IPS-18c (cell line): ENCODE measurements at regions not wholly inside any gene's neighbourhood (a gene's known extent, or its start where the extent isn't known, plus 50 kb on each side); places are given as distances from the start of the nearest gene placed in this dataset.
A peak's percentile ranks its signal among the peaks of the same experiment; 100 is the strongest.
"Not testable (repeated sequence)": the region's sequence is repeated elsewhere in the genome, so short reads cannot be mapped to it uniquely, and the experiment has no call there.

Experiments used
- H3K4me3 ChIP-seq: 2 replicates; pipeline ENCODE4 v1.7.0; 2013; ENCODE audit warnings: low read depth, mild to moderate bottlenecking, low read length, moderate library complexity; ENCODE audit not compliant: insufficient read depth
- H3K9me3 ChIP-seq: one replicate; pipeline ENCODE4 v1.6.1; 2013; ENCODE audit warnings: mild to moderate bottlenecking, low read length, moderate library complexity; ENCODE audit not compliant: control insufficient read depth, insufficient read depth

DNA sequence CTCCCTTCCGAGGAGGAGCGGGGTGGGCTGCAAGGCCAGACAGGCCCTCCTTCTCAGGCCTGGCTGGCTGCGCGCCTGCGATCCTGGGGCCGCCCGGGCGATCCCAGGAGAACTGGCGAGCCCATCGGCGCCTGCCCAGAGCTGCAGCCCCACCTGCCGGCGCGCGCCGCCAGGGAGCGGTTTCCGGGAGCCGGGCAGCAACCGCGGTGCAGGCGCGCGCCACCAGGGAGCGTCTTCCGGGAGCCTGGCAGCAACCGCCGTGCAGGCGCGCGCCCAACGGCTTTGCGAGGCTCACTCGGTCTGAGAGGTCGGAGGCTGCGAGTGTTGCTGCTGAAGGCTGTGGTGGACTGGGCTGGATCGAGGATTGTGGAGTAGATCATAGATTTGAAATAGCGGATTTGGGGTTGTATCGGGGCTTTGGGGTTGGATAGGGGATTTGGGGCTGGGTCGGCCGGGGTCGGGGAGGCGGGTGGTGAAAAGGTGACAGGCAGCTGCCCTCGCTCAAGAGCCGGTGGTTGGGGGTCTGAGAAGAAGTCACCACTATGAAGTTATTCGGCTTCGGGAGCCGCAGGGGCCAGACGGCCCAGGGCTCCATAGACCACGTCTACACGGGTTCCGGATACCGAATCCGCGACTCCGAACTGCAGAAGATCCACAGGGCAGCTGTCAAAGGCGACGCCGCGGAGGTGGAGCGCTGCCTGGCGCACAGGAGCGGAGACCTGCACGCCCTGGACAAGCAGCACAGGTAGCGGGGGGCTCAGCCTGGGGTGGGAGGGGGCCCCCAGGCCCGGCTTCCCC, 668.9 kb downstream of the SPATA31A6 start:
- not testable (repeated sequence) for H3K9me3 ChIP-seq
- H3K4me3 ChIP-seq = peak overlapping the region; percentile 43

DNA sequence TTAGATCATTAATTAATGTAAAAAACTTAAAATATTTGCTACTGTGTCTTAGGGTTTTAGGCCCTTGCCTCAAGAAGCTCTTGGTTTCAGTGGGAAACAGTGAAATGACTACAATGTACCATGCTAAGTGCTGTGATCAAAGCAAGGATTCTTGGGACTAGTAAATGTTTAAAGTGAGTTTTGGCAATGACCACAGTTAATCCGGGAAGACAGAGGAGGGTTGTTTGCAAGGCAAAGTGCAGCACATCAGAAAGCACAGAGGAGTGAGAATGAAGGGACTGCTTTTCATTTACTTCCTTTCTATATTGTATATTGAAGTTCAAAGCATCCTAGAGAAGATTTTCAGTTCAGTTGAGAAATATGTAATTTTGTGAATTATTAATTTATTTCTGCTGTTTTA, 676.7 kb downstream of the SPATA31A6 start:
- not testable (repeated sequence) for H3K9me3 ChIP-seq, H3K4me3 ChIP-seq

DNA sequence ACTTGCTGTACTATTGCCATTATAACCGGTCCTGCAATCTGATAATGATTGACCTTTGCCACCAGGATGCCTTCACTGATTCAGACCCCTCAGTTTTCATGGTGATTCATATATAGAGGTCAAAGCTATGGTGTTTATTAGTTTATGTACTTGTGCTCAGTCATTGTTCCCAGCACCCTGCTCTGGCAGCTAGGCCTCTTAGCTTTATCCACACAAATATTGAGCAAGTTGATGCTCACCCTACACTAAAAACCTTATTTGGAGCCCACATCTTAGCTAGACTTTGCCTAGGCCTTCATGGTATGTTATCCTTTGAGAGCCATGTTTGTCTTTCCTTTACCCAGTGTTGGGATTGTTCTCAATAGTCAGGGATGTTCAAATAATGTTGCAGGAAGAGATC, 679.0 kb downstream of the SPATA31A6 start:
- not testable (repeated sequence) for H3K4me3 ChIP-seq, H3K9me3 ChIP-seq
